Testis (tissue), 2 donors: ENCODE measurements at regions not wholly inside any gene's neighbourhood (a gene's known extent, or its start where the extent isn't known, plus 50 kb on each side); places are given as distances from the start of the nearest gene placed in this dataset.

Source experiments
- DNase-seq: peaks from one replicate; pipeline ENCODE4 v3.0.0-alpha.2; 2019
- H3K27ac ChIP-seq, 2 donors: fragments of 200-600 bp; sonication (generic); one replicate each; pipeline ENCODE4 v1.5.1; 2019
- H3K27me3 ChIP-seq: fragments of 200-600 bp; sonication (generic); one replicate; pipeline ENCODE4 v1.5.1; 2019
- H3K36me3 ChIP-seq: fragments of 200-600 bp; sonication (generic); one replicate; pipeline ENCODE4 v1.5.1; 2017; ENCODE audit warnings: low read depth; ENCODE audit errors: missing control alignments
- H3K4me1 ChIP-seq: fragments of 200-600 bp; sonication (generic); one replicate; pipeline ENCODE4 v1.5.1; 2019
- H3K4me3 ChIP-seq, 2 donors: fragments of 200-600 bp; sonication (generic); one replicate each; pipeline ENCODE4 v1.5.1; 2017 to 2019
- H3K9me3 ChIP-seq: fragments of 200-600 bp; sonication (generic); one replicate; pipeline ENCODE4 v1.5.1; 2017
- CTCF ChIP-seq, 3 experiments: fragments of 450-650 bp in 2 of 3; fragments of 200-600 bp in 1 of 3; sonication (generic) in 1 of 3; IDR thresholded peaks; one replicate each; pipeline ENCODE4 v1.5.1; 2016 to 2019; ENCODE audit warnings: antibody characterized with exemption in 3 of 3, mild to moderate bottlenecking in 2 of 3, moderate library complexity in 1 of 3
- POLR2A ChIP-seq: fragments of 450-650 bp; IDR thresholded peaks from one replicate; pipeline ENCODE4 v1.6.1; 2017; ENCODE audit warnings: antibody characterized with exemption, mild to moderate bottlenecking, moderate library complexity
- WGBS, 2 donors: methylation state at CpG; one replicate each; pipeline ENCODE4 v1.1.5; 2018; 5-methylcytosine and 5-hydroxymethylcytosine counted together
- intact Hi-C: fragments of 100-400 bp; cut with DNase I; formaldehyde crosslinking; loops from one replicate; pipeline ENCODE4 v1.15.1; 2023; ENCODE audit warnings: low total_unique reads

DNA sequence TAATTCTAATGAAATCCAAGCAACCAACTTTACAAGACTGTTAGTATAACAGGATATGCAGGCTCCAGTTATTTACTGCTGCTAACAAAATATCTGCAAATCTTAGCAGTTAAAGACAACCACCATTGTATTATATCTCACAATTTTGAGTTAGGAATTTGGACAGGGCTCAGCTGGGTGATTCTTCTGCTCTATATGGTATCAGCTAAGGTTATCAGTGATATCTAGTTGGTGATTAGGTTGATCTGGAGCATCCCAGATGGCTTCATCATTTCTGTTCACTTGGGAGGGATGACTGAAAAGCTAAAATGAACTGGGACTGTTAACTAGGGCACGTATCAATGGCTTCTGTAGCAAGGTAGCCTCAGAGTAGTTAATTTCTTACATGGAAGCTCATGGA is 105.7 kb downstream of the MBL2 start:
- DNase-seq, result no peak
- H3K9me3 ChIP-seq, result no peaks in the 10 kb centered on the region
- TF ChIP-seq POLR2A (no peak), CTCF (IDR thresholded peaks at IDR 0.05) (no peak)
- no peak overlapping the region for H3K4me3 ChIP-seq
- no peaks in the 10 kb centered on the region for H3K27me3 ChIP-seq
- WGBS, 2 donors, result 93 to 100% methylated on average over 1 of the region's 1 CpG
- no peaks in the 10 kb centered on the region for H3K36me3 ChIP-seq
- intact Hi-C loops, result no loop called here
- no peaks in the 10 kb centered on the region for H3K4me1 ChIP-seq
- no peak overlapping the region for H3K27ac ChIP-seq

DNA sequence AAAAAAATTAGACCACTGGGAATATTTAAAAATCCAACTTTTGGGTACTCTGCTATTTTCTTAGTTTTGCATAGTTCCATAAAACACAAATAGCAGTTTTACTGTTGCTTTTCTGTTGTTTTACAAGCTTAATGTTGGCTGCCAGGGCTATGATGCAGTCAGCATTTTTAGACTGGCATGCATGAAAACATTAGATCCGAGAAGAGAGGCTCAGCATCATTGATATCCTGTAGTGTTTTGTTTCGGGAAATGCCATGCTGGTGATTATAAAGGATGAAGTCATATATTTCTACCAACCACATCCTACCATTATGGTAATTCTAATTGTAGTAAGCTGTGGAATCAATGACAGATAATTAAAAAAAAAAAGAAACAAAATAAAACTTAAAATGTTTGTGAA is 104.6 kb downstream of the MBL2 start:
- no peak overlapping the region for H3K27ac ChIP-seq
- no peak for DNase-seq
- H3K27me3 ChIP-seq, result no peaks in the 10 kb centered on the region
- H3K4me1 ChIP-seq, result no peaks in the 10 kb centered on the region
- WGBS, 2 donors, result 85 to 93% methylated on average over 2 of the region's 2 CpGs
- H3K4me3 ChIP-seq, result no peak overlapping the region
- TF ChIP-seq POLR2A, result no peak
- TF ChIP-seq CTCF (IDR thresholded peaks at IDR 0.05), result no peak
- H3K36me3 ChIP-seq, result no peaks in the 10 kb centered on the region
- H3K9me3 ChIP-seq, result no peaks in the 10 kb centered on the region
- intact Hi-C loops, result no loop called here

DNA sequence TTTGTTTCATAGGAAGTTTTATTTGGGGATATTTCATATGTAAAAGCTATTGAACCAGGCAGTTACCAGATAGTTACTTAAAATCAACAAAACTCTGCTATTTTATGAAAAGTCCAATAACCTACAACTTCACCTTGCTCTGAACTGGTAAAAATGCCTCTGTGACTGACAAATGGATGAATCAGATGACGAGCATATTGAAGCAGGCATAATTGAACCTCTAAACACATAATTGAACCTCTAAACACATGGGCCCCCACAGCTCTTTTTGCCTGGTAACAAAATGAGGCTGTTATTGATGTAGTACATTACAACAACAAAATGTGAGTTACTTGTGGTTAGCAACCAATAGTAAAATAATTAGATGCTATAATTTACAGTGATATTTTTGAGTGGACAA is 99.7 kb downstream of the MBL2 start:
- no peak for DNase-seq
- Histone ChIP-seq H3K4me1 (no peaks in the 10 kb centered on the region), H3K4me3 (no peak overlapping the region), H3K27ac (no peak overlapping the region), H3K27me3 (no peaks in the 10 kb centered on the region), H3K9me3 (no peaks in the 10 kb centered on the region), H3K36me3 (no peaks in the 10 kb centered on the region)
- intact Hi-C loops, result no loop called here
- TF ChIP-seq POLR2A, result no peak
- TF ChIP-seq CTCF (IDR thresholded peaks at IDR 0.05), result no peak
- WGBS, 2 donors, result 94 to 96% methylated on average over 1 of the region's 1 CpG

DNA sequence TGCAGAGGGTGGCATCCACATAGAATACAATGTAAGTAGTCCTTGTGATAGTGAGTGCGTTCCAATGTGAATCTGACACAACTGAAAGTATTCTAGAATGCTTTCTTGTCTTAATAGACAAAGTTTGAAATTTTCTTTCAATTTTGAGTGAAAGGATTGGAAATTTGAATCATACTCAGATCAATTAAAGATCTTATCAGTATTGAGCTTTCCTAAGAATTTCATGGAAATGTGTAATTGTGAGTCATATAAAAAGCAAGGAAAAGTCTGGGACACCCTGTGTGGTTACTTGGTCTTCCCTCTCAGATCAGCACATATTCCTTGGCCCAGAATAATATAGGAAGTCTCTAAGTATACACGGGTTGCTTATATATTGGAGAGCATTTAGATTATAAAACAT is 99.1 kb downstream of the MBL2 start:
- Histone ChIP-seq H3K9me3 (no peaks in the 10 kb centered on the region), H3K4me1 (no peaks in the 10 kb centered on the region), H3K27me3 (no peaks in the 10 kb centered on the region), H3K27ac (no peak overlapping the region), H3K4me3 (no peak overlapping the region), H3K36me3 (no peaks in the 10 kb centered on the region)
- intact Hi-C loops, result no loop called here
- WGBS, 2 donors, result 66 to 68% methylated on average over 2 of the region's 2 CpGs
- TF ChIP-seq CTCF (IDR thresholded peaks at IDR 0.05) (no peak), POLR2A (no peak)
- no peak for DNase-seq

- Histone ChIP-seq H3K4me1 (no peaks in the 10 kb centered on the region), H3K27ac (no peak overlapping the region), H3K4me3 (no peak overlapping the region), H3K9me3 (no peaks in the 10 kb centered on the region), H3K36me3 (no peaks in the 10 kb centered on the region), H3K27me3 (no peaks in the 10 kb centered on the region)
- TF ChIP-seq POLR2A, result no peak
- no peak for TF ChIP-seq CTCF (IDR thresholded peaks at IDR 0.05)
- DNase-seq, result no peak
- intact Hi-C loops, result no loop called here
Observed at GRCh38 chr10:52674474-52674873, 98.1 kb downstream of the MBL2 start.
